GM11168 (cell line): ENCODE measurements at regions not wholly inside any gene's neighbourhood (a gene's known extent, or its start where the extent isn't known, plus 50 kb on each side); places are given as distances from the start of the nearest gene placed in this dataset.
"Not testable (repeated sequence)": the region's sequence is repeated elsewhere in the genome, so short reads cannot be mapped to it uniquely, and the experiment has no call there.

Experiments used
- in situ Hi-C: fragments of 300-500 bp; cut with MboI; formaldehyde crosslinking; loops from one replicate; pipeline ENCODE4 v1.12.0; 2022; ENCODE audit warnings: low sequenced_read_pairs; ENCODE audit not compliant: unreplicated experiment

GRCh38 chr4:101678180-101678579, 112.3 kb upstream of the BANK1 start:
- in situ Hi-C loops: no loop called here

GRCh38 chr4:101670897-101671296, 119.6 kb upstream of the BANK1 start:
- in situ Hi-C loops: no loop called here

GRCh38 chr4:101670370-101670769, 120.2 kb upstream of the BANK1 start:
- in situ Hi-C loops: no loop called here

- in situ Hi-C loops: no loop called here
These were observed 120.7 kb upstream of the BANK1 start for GRCh38 chr4:101669832-101670188.

GRCh38 chr4:101669138-101669831, 121.2 kb upstream of the BANK1 start:
- in situ Hi-C loops: no loop called here

DNA sequence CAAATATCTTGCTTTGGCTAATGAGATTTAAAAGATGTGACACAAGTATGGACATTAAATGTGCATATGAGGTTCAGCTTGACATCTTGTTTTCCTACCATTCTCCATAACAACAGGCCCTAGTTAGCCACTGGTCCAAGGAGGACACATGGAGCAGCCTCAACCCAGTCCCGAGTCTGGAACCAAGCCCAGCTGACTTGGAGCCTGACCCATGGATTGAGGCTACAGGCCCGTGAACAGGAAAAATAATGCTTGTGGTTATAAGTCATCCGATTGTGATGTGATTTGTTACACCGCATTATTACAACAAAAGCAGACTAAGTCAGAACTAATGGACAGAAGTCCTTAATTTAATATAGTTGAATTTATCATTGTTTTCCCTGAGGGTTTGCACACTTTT, 123.2 kb upstream of the BANK1 start:
- in situ Hi-C loops: no loop called here

DNA sequence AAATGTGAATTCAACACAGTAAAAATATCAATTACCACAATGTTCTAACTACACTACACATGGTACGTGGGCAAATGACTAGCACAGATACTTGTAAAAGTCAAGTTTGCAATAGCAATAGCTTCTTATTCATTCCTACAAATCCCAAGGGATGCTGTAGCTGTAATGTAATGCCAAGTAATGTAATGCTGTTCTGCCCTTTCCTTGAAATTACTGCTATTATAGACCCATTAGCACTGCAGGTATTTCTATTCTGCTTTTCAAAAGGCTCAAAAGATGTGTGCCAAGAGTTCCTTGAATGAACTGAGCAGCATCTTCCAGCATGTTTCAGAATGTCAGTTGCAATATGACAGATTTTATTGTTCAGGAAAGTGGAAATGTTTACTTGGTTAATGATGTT, 129.9 kb upstream of the BANK1 start:
- in situ Hi-C loops: no loop called here

GRCh38 chr4:101655857-101656256, 134.7 kb upstream of the BANK1 start:
- in situ Hi-C loops: no loop called here

DNA sequence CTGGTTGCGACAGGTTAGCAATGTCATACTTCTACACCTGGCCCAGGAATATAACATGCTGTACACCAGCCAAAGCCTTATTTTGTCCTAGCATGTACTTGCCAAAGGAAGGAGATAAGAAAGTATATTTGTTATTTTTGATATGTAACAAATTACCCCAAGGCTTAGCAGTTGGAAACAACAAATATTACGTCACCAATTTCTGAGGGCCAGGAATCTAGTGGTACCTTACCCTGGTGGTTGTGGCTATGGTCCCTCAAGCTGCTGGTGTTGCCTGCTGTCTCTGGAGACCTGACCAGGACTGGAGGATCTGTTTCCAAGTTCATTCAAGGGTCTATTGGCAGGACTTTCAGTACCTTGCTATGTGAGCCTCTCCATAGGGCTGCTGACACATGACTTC, 135.5 kb upstream of the BANK1 start:
- in situ Hi-C loops: no loop called here

DNA sequence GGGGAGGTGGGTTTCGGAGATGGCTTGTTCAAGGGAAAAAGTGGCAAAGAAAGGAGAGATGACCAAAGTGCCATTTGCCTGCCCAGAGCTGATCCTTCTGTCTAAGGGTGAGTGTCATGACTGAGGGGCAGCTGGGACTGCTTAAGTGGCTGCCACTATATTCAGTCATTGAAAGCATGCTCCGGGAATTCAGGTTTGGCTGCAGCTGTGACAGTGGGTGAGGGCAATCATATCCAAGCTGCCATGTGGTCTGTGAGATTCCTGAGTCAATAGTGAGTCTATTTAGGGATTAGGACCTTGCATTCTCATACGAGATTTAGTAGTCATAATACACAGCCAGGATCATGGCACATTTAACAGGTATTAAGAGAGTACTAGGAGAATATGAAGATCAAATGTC, 138.8 kb upstream of the BANK1 start:
- in situ Hi-C loops: no loop called here

- in situ Hi-C loops: no loop called here
These were observed 140.6 kb upstream of the BANK1 start for GRCh38 chr4:101649790-101650515.

GRCh38 chr4:101647710-101648034, 142.9 kb upstream of the BANK1 start:
- in situ Hi-C loops: no loop called here

DNA sequence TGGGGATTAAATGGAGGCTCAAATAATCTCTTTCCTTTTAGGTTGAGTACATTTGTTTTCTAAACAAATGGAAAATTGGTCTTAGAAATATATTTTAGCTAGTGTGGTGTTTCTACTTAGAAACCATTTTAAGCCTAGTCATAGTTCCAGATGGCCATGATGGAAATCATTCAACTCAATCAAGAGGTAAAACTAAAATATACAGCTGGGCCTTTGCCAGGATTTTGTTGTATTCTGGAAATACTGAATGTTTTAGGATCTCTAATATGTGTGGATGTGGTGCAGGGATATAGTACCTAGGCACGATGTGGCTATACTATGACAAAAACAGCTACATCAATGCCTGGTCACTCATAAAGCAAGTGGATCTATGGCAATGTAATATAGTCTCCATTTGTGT, 146.0 kb upstream of the BANK1 start:
- in situ Hi-C loops: no loop called here

DNA sequence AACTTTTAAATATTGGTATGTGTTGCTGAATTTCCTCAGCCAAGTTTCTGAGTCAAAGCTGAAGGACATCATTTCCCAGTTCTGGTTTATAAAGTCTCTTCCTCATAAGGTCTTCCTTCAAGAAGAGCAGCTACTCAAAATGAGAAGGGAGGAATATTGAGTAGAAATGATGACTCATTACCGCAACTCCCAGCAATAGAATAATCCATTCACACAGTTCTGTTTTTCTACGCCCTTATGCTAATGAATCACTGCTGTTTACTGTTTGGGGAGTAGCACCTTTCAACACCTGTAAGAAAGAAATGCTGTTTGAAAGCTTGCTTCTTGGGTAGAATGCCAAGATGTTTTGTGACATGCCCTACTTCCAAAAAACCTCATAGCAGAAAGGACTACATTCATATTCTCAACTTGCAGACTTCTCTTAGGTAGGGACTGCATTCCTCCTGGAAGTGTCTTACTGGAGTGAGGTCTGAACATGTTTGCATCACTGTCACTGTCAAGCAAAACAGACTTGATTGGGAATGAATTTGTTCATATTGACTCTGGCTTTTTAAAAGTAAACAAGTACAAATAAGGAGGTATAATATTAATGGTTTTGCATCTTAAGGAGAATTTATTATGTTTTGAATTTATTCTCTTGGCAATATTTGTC, 147.2 kb upstream of the BANK1 start:
- in situ Hi-C loops: no loop called here

GRCh38 chr4:101632766-101633165, 157.8 kb upstream of the BANK1 start:
- in situ Hi-C loops: not testable (repeated sequence)

DNA sequence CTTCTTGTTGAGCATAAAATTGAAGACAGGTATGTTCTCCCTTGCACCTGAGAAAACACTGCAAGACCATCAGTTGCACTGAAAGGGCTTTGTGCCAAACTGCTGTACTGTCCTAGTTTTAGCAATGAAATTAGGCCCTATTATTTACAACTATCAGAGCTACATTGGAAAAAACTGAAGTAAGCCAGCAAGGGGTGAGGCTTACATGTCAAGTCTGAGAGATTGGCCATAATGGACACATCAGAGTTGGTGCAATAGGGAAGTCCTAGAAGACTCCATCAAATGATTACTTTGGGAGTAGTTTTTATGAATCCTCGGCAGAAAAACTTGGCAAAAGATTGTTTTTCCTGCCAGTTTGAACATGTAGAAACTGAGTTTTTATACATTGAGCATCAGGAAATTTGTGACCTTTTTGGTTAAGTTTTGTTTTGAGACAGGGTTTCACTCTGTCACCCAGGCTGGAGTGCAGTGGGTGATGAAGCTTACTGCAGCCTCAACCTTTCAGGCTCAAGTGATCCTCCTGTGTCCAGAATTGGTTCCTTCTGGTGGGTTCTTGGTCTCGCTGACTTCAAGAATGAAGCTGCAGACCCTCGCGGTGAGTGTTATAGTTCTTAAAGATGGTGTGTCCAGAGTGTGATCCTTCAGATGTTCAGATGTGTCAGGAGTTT, 160.1 kb upstream of the BANK1 start:
- in situ Hi-C loops: no loop called here

DNA sequence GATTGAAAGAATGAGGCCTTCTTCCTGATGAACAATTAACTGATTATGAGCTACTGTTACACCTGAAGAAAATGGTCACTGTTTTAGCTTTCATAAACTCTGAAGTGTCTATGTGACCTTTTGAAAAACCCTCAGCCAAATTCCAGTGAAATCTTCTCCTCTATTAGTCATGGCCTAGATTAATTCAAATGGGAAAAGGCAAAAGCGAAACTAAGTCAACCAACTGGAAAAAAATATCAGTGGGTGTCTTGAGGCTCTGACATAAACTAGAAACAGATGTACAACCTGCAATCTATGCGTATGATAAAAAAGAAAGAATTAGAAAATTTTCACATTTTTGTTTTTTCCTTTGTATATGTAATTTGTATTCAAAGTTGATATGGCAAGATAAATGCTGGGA, 169.4 kb upstream of the BANK1 start:
- in situ Hi-C loops: no loop called here

DNA sequence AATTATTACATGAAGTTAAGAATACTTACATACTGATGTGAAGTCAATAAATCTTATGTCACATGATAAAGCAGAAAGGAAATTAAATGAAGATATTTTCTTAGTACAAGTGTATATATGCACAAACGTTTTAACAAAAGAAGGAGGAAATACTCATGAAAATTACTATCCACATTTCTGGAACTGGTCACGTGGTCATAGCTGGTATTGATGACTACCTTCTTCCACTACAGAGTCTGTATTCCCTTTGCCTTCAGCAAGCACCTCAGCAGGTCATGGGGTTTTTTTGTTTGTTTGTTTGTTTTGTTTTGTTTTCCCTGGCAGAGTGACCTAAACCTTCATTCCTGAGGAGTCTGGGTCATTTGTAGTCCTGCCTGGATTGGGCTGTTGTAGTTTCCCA, 174.9 kb upstream of the BANK1 start:
- in situ Hi-C loops: no loop called here

- in situ Hi-C loops: not testable (repeated sequence)
These were observed 183.5 kb upstream of the BANK1 start for GRCh38 chr4:101606989-101607388.

DNA sequence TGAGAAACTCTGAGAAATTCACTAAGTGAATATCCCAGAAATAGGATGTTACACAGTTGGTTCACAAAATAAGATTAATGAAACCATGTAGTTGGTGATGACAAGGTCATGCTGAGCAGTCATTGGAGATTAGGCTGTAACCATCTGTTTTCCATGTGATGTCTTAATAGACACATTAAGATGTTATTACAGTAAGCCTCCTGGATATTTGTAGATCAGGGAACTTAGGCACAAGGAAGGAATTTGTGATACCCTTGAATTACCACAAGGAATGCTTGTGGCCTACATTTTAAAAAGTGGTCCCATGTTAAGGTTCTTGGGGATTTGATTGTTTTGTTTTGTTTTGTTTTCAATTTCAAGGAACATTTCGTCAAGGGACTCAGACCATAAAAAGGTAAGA, 185.6 kb upstream of the BANK1 start:
- in situ Hi-C loops: no loop called here

DNA sequence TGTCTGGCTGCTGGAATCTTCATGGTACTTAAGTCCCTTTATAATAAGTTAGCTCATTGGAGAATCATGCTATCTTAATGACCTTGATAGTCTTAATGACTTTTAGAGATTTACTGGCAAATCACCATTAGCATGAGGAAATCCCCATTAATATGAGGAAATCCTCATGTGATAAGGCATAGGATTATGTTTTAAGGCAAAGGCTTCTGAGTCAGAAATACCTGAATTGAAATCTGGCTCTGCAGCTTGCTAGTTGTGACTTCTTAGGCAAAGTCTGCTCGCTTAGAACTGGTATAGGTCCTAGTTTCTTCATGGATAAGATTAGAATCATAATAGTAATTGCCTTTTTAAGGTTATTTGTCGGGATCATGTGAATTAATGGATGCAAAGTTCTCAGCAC, 190.2 kb upstream of the BANK1 start:
- in situ Hi-C loops: no loop called here
